C1 segment of cervical spinal cord (tissue), 14 donors: ENCODE measurements at regions not wholly inside any gene's neighbourhood (a gene's known extent, or its start where the extent isn't known, plus 50 kb on each side); places are given as distances from the start of the nearest gene placed in this dataset.
"Not testable (repeated sequence)": the region's sequence is repeated elsewhere in the genome, so short reads cannot be mapped to it uniquely, and the experiment has no call there.

ENCODE experiments used
- DNase-seq, 14 donors: peaks; one replicate each; lab custom pipeline; 2025; lab: John Stamatoyannopoulos, UW

GRCh38 chr1:103353391-103353790 lies 172.1 kb upstream of the RNPC3 start:
- DNase-seq = no peak

DNA sequence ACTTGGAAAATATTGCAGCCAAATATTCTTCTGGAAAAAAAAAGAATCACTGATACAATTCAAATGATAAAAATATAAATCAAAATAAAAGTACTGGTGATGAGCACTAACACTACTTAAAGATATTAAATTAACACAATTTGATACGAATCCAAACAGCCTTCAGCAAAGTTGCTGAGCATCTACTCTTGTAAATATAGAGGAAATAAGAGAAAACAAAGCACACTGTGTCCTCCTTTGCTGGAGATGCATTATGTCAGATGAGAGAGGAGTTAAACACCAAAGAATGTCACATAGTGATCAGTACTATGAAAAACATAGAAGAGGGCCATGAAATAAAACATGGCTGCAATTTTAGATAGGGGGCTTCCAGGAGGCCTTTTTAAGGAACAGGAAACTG lies 177.4 kb upstream of the RNPC3 start:
- no peak for DNase-seq

- no peak for DNase-seq
Measured at GRCh38 chr1:103344930-103345329, 180.6 kb upstream of the RNPC3 start.

DNA sequence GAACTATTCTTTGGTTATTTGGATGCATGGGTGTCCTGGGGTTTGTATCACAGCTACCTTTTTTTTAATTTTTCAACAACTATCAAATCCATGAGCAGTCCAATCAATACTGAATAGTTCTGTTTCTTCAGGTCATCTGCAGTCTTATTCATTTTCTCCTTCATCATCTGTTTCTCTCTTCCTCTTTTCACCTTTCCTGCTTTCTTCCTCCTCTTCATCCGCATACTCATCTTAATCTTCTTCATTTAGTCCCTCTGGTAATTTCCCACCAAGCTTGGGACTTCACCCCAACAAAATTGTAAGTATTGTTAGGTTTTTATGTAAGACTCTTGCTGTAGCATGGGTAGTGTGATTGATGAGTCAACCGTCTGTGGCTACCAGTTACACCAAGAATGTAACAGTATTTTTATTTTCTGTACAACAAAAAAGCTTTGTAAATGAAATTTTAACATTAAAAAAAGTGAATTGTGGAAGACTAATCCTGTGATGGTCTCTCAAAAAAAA lies 184.1 kb upstream of the RNPC3 start:
- DNase-seq = no peak

- DNase-seq = no peak
Measured at GRCh38 chr1:103337779-103338178, 187.7 kb upstream of the RNPC3 start.

DNA sequence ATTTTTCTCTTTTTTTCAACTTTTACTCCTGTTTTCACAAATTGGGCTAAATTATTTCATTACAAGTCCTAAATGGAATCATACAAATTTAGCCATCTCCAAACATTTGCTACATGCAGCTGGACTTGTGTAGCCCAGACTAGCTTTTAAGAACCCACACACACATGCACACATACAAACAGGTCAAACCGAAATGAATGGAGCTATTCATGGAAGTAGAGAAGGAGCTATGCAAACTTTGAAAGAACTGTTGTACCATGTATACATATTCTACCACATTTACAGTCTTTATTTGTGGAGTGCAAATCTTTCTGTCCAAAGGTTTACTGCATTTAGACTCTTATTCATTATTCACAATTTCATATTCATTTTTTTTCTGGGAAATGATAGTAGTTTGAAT lies 189.1 kb upstream of the RNPC3 start:
- no peak for DNase-seq

- no peak for DNase-seq
Measured at GRCh38 chr1:103333141-103333540, 192.4 kb upstream of the RNPC3 start.

DNA sequence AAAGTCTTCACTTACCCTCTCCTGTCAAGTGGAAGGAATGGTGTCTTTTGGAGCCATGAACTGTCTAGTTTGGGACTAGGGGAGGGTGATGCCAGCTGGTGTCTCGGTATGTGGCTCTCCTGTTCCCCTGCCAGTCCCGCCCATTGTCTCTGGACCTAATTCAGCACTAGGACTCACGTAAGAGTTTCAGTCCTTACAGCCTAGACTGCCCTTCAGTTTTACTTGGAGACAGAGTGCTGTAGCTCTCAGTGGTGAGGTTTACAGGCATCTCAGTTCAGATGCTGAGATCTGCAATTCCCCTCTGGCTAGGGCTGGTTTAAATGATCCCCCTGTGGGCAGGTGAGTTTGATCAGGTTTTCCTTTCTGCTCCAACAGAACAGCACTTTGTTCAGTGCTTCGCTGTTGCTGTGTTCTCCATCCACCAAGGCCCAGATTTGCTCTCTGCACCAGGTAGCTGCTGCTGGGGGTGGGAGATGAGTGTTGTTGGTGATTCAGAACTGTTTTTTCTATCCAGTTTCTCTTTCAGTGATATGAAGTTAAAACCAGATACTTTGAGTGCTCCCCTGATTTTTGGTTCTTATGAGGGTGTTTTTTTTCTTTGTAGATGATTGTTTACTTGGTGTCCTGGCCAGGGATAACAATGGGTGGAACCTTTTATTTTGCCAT lies 198.3 kb upstream of the RNPC3 start:
- DNase-seq = no peak

DNA sequence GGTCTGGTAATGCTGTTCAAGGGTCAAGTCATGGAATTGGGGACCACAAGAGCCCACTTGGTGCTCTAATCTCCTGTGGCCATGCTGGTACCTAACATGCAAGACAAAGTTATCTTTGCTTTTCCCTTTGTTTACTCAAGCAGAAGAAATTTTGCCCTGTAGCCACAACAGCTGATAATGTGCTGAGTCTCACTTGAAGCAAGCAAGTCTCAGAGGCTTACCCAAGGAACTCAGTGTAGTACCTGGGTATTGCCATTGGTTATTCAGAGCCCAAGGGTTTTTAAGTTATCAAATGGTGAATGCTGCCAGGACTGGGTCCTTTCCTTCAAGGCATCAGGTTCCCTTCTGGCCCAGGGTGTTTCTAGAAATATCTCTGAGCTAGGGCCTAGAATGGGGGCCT lies 198.9 kb upstream of the RNPC3 start:
- DNase-seq = no peak

GRCh38 chr1:103309786-103310185 lies 201.5 kb upstream of the COL11A1 start:
- DNase-seq = no peak

GRCh38 chr1:103307751-103308150 lies 199.4 kb upstream of the COL11A1 start:
- DNase-seq = no peak

GRCh38 chr1:103283841-103284669 lies 175.7 kb upstream of the COL11A1 start:
- DNase-seq = no peak

DNA sequence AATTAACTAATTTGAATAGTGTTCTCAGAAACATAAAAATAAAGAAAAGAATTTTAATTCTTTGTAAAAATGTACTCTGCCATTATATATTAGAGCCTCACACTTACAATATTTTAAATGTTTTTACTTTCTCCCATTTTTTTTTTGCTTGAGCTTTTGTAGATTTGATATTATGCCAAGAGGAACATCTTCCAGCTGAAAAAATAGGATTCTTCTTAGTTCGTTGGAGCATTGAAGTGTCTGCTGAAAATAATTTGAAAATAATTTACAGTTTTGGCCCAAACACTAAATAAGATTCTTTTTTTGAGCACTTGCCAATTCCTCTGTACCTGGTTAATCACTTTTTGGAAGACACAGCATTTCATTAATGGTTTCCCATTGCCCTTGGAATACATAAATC lies 175.0 kb upstream of the COL11A1 start:
- no peak for DNase-seq

- no peak for DNase-seq
Measured at GRCh38 chr1:103275725-103276124, 167.4 kb upstream of the COL11A1 start.

- no peak for DNase-seq
Measured at GRCh38 chr1:103274886-103275285, 166.6 kb upstream of the COL11A1 start.

- DNase-seq = no peak
Measured at GRCh38 chr1:103273106-103273505, 164.8 kb upstream of the COL11A1 start.

DNA sequence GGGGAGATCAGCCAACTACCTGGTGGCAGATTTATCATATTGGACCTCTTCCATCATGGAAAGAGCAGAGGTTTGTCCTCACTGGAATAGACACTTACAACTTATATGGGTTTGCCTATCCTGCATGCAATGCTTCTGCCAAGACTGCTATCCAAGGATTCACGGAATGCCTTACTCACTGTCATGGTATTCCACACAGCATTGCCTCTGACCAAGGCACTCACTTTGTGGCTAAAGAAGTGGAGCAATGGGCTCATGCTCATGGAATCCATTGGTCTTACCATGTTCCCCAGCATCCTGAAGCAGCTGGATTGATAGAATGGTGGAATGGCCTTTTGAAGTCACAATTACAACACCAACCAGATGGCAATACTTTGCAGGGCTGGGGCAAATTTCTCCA lies 163.1 kb upstream of the COL11A1 start:
- DNase-seq = not testable (repeated sequence)

- DNase-seq = no peak
Measured at GRCh38 chr1:103267893-103268292, 159.6 kb upstream of the COL11A1 start.

- DNase-seq = no peak
Measured at GRCh38 chr1:103267266-103267665, 158.9 kb upstream of the COL11A1 start.

DNA sequence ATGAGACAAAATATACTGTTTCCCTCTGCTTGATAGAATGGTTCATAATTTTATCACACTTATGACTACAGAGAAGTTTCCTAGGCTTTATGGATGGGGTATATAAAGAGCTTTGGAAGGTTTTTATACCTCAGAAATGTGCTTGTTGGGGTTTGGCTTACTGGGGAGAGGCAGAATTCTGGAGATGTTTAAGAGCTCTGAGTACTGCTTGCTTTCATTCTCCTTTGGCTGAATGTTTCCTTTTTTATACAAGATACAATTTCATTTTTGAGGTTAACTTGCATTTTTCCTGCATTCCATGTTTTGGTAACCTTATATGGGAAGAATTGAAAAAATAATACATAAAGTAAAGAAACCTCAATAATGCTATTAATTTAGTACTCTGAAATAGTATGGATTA lies 157.7 kb upstream of the COL11A1 start:
- DNase-seq = no peak

- no peak for DNase-seq
Measured at GRCh38 chr1:103265551-103265950, 157.2 kb upstream of the COL11A1 start.

DNA sequence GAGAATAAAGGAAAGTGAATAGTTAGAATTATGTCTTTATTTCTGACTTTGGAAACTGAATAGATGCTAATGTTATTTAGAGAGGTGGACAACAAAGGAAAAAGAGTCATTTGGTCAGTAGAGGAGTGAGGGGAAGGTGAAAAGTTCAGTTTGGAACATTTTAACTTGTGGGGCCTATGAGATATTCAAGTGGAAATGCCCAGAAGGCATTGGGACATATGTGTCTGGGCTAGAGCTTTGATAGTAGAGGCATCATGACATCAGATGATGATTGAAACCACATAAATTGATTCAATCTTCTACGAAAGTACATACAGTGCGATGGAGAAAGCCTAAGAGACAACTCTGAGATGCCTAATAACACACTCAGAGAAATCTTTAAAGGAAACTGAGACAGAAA lies 151.7 kb upstream of the COL11A1 start:
- no peak for DNase-seq

DNA sequence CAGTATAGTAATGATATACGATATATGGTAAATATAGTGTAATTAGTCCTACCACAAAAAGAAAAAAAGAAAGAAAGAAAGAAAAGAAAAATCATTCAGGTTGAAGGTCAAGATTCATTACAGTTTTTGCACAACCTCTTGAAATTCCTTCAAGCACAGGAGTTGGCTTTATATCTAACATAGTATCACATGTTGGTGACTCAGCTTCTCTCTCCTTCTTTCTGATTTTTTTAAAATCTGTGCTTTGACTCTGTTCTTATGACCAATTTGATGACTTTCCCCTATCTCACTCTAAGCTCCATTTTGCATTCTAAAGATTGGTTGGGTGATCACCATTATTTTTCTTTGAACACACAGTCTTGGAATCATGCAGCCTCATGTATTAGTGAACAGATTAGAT lies 148.2 kb upstream of the COL11A1 start:
- no peak for DNase-seq
